ENCODE measurements at regions not wholly inside any gene's neighbourhood (a gene's known extent, or its start where the extent isn't known, plus 50 kb on each side); places are given as distances from the start of the nearest gene placed in this dataset.
A peak's percentile ranks its signal among the peaks of the same experiment; 100 is the strongest.

DNA sequence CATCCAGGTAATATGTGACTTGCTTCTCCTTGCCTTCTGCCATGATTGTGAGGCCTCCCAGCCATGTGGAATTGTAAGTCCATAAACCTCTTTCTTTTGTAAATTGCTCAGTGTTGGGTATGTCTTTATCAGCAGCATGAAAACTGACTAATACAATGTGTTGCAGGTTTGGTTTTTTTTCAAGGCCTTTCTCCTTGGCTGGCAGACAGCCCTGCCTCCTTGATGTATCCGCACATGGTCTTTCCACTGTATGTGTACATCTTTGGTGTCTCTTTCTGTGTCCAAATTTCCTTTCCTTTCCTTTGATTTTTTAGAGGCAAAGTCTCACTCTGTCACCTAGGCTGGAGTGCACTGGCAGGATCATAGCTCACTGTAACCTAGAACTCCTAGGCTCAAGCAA is 260.1 kb downstream of the TUSC7 start:
- TF ChIP-seq GATA2 (IDR thresholded peaks at IDR 0.05; ENCODE audit: low read depth, low read length) (no peak), GATA3 (IDR thresholded peaks at IDR 0.05; ENCODE audit: low read depth, low read length) (no peak)

DNA sequence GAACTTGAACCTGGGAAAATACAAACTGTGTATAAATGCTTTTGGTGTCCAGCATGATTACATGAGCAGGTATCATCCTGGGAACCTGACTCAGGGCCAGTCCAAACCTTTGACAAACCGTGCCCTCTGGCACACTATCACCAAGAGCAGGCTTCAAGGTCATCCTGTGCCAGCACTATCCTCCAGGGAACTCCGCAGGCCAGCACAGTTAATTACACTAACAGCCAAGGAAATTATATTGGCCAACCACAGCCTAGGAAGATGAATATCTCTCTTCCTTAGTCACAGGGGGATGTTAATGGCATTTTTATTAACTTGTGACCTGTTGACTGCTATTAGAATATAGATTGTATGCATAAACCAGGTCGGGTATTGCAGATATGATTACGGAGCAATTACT is 262.0 kb downstream of the TUSC7 start:
- TF ChIP-seq GATA2 (IDR thresholded peaks at IDR 0.05; ENCODE audit: low read depth, low read length), result peak; percentile 82
- peak; percentile 76 for TF ChIP-seq GATA3 (IDR thresholded peaks at IDR 0.05; ENCODE audit: low read depth, low read length)

DNA sequence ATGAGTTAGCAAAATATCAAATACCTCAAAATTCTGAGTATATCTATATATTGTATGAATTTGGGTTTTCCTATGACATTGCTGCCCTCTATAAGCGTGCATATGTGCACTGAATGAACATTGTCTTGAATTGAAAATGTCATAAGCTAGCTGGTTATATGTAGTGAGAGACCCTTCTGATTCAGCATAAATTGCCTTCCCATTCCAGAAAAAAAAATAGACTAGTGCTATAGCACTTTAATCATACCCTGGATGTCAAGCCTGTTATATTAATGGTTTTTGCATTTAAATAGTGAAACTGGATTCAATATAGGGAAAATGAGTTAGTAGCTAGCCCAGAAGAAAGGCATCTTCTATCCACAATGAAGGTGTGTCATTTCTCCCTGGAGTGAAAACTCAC is 265.1 kb downstream of the TUSC7 start:
- TF ChIP-seq GATA2 (IDR thresholded peaks at IDR 0.05; ENCODE audit: low read depth, low read length) (no peak), GATA3 (IDR thresholded peaks at IDR 0.05; ENCODE audit: low read depth, low read length) (no peak)

DNA sequence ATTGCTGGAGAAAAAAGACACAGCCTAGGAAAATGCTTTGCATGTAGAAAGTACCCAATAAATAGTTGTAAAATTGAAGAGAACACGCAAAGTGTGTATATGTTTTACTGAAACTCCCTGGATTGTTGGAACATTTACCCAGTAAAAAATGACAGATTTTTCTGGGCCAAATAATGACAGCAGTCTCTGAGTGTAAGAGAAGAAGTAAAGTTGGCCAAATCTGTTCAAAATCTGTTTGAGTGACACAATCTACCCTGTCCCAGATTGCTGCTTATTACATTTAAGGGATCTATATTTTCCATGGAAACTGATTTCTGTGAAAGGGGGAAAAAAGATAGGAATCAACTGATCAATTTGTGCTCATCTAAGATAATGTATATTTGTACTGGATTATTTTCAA is 267.9 kb downstream of the TUSC7 start:
- TF ChIP-seq GATA2 (IDR thresholded peaks at IDR 0.05; ENCODE audit: low read depth, low read length) (no peak), GATA3 (IDR thresholded peaks at IDR 0.05; ENCODE audit: low read depth, low read length) (no peak)

DNA sequence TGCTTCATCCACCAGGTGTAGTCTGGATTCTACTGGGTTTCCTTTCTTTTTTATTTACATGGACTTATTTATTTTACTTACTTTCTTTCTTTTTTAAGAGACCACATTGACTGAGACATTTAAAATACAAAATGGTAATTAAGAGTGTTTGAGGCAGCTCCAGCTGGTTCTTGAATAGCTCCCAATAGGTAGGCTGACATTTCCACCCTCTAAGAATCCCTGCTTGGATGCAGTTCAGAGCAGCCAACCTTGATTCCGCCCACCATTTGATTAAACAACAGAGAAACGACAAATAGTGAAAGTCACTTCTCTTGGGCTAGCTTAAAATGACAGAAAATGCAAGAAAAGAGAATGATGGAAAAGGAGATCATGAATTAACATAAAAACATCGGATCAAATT is 270.5 kb downstream of the TUSC7 start:
- TF ChIP-seq GATA2 (IDR thresholded peaks at IDR 0.05; ENCODE audit: low read depth, low read length) (no peak), GATA3 (IDR thresholded peaks at IDR 0.05; ENCODE audit: low read depth, low read length) (no peak)

DNA sequence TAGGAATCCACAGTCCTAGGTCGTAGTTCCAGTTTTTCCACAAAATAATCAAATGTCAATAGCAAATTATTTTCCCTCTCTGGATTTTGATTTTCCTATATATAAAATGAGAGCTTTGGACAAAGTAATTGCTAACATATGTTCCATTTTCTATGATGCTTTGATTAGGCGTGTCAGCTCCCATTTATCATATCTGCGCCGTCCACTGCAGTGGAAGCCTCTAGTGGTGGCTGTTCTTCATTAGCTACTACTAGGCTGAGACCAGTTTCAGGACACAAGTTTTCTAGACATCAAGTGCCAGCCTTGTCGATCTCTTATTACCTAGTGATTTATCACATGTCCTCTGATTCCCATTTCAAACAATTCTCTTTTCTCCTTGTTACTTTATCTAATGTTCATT is 271.5 kb downstream of the TUSC7 start:
- TF ChIP-seq GATA2 (IDR thresholded peaks at IDR 0.05; ENCODE audit: low read depth, low read length) (no peak; the same call in 1 of the 2 replicates), GATA3 (IDR thresholded peaks at IDR 0.05; ENCODE audit: low read depth, low read length) (no peak)

DNA sequence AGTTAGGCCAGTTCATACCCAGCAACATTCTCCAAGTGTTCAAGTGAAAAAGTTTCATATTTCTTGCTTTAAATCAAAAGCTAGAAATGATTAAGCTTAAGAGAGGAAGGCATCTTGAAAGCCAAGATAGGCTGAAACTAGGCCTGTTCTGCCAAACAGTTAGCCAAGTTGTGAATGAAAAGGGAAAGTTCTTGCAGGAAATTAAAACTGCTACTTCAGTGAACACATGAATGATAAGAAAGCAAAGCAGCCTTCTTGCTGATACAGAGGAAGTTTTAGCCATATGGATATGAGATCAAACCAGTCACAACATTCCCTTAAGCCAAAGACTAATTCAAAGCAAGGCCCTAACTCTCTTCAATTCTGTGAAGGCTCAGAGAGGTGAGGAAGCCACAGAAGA is 274.7 kb downstream of the TUSC7 start:
- TF ChIP-seq GATA3 (IDR thresholded peaks at IDR 0.05; ENCODE audit: low read depth, low read length), result no peak
- no peak for TF ChIP-seq GATA2 (IDR thresholded peaks at IDR 0.05; ENCODE audit: low read depth, low read length)

DNA sequence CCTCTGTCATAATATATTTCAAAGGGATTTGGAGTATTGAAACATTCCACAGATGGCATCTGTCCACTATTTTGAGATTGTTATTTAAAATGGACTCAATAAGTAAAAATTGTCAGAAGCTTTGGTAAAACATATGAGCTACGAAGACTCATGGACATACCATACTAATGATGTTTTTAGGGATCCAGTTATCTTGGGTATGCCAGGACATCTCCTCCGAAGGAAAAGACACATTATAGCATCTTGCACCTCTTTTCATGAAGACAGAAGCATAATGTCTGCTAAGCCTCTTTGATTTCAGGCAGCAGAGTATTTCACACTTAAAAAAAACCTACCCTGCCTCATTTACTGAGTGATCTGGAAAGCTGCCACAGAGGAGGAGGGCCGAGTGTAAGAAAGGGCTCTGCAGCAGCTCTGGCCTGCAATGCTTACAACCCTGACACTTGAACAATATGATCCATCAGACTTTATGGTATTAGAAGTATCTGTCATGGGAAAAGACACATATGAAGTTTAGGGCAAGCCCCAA is 284.8 kb downstream of the TUSC7 start:
- TF ChIP-seq GATA2 (IDR thresholded peaks at IDR 0.05; ENCODE audit: low read depth, low read length) (no peak), GATA3 (IDR thresholded peaks at IDR 0.05; ENCODE audit: low read depth, low read length) (no peak)

DNA sequence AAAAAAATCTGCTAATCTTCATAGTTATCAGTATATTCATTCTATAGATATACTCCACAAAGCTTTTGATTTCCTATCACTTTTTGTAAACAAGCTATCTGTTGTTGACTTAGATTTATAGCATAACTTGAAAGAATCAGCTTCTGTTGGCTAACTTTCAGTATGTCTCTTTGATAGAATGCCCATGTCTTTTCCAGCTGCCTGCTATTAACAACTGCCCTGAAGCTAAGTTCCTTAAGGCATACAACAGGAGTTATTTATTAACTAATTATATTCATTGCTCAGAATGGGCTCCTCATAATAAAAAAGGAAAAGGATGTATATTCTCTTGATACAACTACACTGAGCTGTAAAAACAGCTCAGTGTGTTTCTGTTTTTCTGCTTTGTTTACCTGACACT is 293.9 kb downstream of the TUSC7 start:
- TF ChIP-seq GATA3 (IDR thresholded peaks at IDR 0.05; ENCODE audit: low read depth, low read length) (no peak), GATA2 (IDR thresholded peaks at IDR 0.05; ENCODE audit: low read depth, low read length) (no peak)

DNA sequence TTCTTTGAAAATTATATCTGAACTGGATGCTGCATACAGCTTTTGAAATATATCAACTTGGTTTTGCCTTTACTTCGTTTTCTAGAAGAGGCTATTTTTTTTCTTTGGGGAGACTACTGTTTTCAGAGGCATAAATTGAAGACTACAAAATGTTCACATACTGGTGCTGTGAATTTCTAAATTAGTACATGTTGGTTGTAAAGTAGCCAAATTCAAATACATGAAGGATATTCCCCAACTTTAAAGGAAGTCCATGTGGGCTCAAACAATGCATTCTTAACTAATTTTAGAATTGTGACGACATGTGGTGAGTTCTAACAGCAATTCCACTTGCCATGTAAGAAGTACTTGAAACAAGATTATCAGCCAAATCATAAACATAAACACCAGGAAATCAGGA is 295.7 kb downstream of the TUSC7 start:
- TF ChIP-seq GATA3 (IDR thresholded peaks at IDR 0.05; ENCODE audit: low read depth, low read length) (no peak), GATA2 (IDR thresholded peaks at IDR 0.05; ENCODE audit: low read depth, low read length) (no peak)

DNA sequence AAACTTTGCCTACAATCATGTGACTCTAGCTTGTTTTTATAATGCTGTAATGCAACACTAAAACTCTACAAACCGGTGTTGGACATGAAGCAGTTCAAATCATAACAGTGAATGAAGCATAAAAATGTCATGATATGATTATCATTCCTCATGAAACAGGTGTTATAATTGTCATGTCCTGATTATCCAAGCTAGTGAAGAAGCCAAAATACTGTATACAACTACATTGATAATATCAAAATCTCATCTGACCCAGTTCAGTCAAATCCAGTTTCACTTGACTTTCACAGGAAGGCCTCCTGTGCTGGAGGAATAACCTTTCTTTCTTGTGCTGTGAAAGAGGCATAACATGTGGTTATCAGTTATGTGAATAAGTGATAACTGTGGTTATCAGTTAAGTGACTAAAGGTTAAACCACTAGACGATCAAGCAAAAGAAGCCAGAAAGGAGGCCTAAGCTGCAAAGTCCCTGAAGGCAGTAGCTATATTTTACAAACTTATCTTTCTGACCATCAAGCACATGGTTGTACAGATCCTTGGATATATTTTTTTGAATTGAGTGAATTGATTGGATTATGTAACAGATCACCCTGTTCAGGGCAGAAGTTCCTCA is 296.4 kb downstream of the TUSC7 start:
- peak; percentile 37; the same call in 1 of the 2 replicates for TF ChIP-seq GATA2 (IDR thresholded peaks at IDR 0.05; ENCODE audit: low read depth, low read length)
- TF ChIP-seq GATA3 (IDR thresholded peaks at IDR 0.05; ENCODE audit: low read depth, low read length), result peak; percentile 35; the same call in 1 of the 2 replicates

DNA sequence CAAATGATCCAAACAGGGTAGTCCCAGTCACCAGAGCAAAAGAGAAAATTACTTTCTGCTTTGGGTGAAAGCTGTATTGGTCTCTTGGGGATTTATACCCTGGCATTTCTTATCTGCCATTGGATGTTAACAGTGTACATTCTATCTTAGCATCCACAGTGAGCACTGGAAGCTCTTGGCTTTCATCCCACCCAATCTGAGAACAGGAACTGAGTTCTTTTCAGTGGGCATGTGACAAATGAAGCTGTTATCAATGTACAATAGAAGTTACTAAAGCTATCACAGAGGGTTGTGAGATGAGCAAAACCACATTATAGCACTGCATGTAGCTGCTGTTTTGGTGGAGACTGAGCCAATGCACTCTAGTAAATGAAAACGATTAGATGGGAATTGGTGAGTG is 300.7 kb downstream of the TUSC7 start:
- TF ChIP-seq GATA3 (IDR thresholded peaks at IDR 0.05; ENCODE audit: low read depth, low read length) (no peak), GATA2 (IDR thresholded peaks at IDR 0.05; ENCODE audit: low read depth, low read length) (no peak)

DNA sequence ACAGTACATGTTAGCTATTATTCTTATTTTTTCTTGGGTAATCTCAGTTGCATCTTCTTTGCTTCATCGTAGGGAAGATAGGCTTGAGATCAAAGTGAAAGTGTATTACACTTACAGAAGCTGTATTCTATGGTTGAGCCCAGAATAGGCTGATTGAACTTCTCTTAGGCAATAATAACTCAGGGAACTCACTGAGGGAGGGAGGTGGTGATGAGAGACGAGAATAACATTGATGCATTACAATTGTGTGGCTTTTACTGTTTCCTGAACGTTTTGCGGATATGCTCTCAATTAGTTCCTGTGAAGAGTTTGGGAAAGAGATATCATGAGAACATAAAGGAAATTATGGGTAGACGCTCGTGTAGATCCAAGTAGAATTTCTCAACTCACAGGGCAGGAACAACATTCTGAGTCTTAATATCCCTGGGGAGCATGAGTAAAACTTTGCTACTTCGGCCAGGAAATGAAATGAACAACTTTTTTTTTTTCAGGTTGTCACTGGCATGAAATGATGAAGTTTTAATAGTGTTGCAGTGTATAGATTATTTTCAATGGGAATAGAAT is 302.2 kb downstream of the TUSC7 start:
- TF ChIP-seq GATA3 (IDR thresholded peaks at IDR 0.05; ENCODE audit: low read depth, low read length) (no peak), GATA2 (IDR thresholded peaks at IDR 0.05; ENCODE audit: low read depth, low read length) (no peak)

DNA sequence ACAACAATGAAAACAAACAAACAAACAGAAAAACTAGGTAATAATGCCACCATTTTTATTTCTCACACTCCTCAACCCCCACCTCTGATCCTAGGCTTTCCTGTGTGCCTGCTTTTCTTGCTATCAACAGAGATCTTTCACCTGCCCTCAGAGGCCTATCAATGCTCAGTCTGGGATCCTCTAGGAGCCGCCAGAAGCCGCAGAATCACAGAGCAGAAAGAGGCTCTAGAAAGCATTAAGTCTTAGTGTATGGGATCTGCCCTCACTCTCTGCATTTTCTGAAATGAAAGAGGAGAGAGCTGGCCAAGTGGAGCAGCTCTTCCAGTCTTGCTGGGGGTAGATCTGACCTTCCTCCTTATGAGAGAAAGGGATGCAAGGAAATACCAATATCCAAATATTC is 306.8 kb downstream of the TUSC7 start:
- peak; percentile 43; the same call in 1 of the 2 replicates for TF ChIP-seq GATA2 (IDR thresholded peaks at IDR 0.05; ENCODE audit: low read depth, low read length)
- TF ChIP-seq GATA3 (IDR thresholded peaks at IDR 0.05; ENCODE audit: low read depth, low read length), result no peak

DNA sequence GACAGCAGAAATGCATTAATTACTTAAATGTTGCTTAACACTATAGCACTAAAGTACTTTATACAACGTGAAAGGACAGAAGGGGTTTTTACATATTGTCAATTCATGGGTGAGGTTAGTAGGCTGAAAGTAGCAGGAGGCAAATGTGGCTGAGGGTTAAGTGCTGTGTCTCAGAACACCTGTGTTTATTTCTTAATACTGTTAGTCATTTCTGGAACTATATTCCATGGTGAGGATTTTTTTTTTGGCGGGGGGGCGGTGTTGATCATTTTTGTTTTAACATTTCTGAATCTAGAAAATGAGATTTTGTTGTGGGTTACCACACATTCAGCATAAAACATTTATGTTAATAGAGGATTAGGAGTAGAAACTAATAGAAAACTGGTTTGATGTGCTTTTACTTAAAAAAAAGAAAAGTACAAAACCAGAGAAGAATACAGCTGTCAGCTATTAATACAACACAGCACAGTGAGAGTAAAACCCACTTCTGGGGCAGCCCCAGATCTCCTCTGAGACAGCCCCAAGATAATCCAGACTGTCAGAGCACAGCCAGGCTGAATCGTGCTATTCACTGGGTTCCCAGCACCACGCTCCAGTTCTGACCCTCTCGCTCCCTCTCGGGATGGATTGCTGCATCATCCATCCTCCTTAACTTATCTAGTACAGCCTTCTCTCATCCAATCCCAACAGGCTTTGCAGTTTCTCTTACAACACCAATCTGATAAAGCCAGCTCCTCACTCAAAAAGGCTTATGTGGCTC is 307.7 kb downstream of the TUSC7 start:
- TF ChIP-seq GATA2 (IDR thresholded peaks at IDR 0.05; ENCODE audit: low read depth, low read length) (no peak), GATA3 (IDR thresholded peaks at IDR 0.05; ENCODE audit: low read depth, low read length) (no peak)
